ENCODE measurements at regions not wholly inside any gene's neighbourhood (a gene's known extent, or its start where the extent isn't known, plus 50 kb on each side); places are given as distances from the start of the nearest gene placed in this dataset.

DNA sequence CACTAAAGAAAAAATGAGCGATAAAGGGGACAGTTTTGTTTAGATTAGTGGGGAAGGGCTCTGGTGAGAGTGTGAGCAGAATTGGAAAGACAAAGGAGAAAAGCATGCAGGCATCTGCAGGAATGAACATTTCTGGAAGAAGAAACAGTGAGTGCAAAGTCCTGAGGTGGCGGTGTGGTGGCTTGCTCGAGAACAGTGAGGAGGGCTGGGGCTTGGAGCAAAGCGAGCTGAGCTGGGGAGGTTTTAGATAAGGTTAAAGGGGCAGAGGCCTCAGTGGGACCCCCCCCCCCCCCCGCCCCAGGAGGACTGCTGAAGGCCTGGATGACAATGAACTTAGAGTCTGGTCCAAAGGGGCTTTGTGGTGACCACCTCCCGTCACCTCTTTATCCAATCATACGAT lies 202.7 kb upstream of the MVB12B start:
- in situ Hi-C loops (cut with HindIII; ENCODE audit: low sequenced_read_pairs), result no loop called here
- no peak overlapping the region for H3K4me3 ChIP-seq (ENCODE audit: low read depth, low read length)
- TF ChIP-seq, protein P1, sequence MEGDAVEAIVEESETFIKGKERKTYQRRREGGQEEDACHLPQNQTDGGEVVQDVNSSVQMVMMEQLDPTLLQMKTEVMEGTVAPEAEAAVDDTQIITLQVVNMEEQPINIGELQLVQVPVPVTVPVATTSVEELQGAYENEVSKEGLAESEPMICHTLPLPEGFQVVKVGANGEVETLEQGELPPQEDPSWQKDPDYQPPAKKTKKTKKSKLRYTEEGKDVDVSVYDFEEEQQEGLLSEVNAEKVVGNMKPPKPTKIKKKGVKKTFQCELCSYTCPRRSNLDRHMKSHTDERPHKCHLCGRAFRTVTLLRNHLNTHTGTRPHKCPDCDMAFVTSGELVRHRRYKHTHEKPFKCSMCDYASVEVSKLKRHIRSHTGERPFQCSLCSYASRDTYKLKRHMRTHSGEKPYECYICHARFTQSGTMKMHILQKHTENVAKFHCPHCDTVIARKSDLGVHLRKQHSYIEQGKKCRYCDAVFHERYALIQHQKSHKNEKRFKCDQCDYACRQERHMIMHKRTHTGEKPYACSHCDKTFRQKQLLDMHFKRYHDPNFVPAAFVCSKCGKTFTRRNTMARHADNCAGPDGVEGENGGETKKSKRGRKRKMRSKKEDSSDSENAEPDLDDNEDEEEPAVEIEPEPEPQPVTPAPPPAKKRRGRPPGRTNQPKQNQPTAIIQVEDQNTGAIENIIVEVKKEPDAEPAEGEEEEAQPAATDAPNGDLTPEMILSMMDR (IDR thresholded peaks at IDR 0.05; ENCODE audit: low read depth, low read length), result no peak
- DNase-seq (ENCODE audit: low read depth, low spot score), result no peak

DNA sequence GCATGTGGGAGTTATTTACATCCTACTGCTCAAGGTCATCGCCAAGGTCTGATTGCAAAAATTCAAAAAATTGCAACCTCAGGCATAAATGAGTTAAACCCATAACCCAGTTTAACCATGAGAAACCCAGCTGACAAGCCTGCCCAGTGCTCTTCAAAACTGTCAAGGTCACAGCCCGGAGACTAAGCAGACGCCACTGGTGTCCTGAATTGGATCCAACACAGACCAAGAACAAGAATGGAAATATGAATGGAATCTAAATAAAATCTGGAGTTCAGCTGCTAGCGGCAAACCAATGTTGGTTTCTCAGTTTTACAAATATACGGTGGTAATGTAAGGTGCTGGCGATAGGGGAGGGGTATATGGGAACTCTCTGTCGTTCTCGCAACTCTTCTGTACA lies 201.5 kb upstream of the MVB12B start:
- DNase-seq (ENCODE audit: low read depth, low spot score), result no peak
- TF ChIP-seq, protein P1 (IDR thresholded peaks at IDR 0.05; ENCODE audit: low read depth, low read length), result no peak
- in situ Hi-C loops (cut with HindIII; ENCODE audit: low sequenced_read_pairs), result no loop called here
- H3K4me3 ChIP-seq (ENCODE audit: low read depth, low read length), result no peak overlapping the region

DNA sequence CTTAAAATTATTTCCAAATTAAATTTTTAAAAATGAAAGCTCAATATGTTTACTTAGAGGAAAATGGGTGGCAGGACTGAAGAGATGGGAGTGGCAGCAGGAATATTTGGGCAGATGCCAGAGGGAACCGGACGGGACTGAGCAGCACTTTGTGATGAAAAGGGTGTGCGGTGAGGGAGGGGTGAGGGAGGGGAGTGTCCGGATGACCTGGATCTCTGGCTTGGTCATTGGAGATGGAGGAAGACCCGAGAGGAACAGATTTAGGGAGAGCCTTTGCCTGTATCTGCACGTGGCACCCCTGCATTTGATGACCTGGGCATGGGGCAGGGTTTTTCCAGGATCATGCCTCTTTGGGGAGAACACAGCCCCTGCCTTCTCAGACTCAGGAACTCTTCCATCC lies 201.1 kb upstream of the MVB12B start:
- no peak for DNase-seq (ENCODE audit: low read depth, low spot score)
- TF ChIP-seq, protein P1 (IDR thresholded peaks at IDR 0.05; ENCODE audit: low read depth, low read length), result no peak
- H3K4me3 ChIP-seq (ENCODE audit: low read depth, low read length), result no peak overlapping the region
- in situ Hi-C loops (cut with HindIII; ENCODE audit: low sequenced_read_pairs), result no loop called here

DNA sequence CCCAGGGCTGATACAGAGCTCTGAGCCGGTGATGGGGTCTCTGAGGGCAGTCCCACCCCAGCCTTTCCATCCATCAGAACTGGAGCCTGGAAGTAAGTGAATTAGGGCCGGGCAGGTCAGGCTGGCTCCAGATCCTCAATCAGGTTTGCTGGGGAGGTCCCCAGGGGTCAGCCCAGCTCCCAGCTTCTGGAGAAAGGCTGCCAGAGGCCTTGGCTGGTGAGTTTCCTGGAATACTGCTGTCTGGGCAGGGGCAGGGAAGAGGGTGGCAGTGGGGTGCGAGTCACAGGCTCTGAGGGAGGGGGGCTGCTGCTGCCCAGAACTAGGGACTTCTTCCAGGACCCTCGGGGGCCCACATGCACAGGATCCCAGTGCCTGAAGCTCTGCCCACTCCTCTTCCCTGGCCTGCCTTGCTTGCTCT lies 200.6 kb upstream of the MVB12B start:
- in situ Hi-C loops (cut with HindIII; ENCODE audit: low sequenced_read_pairs), result no loop called here
- TF ChIP-seq, protein P1 (IDR thresholded peaks at IDR 0.05; ENCODE audit: low read depth, low read length), result no peak
- no peak for DNase-seq (ENCODE audit: low read depth, low spot score)
- H3K4me3 ChIP-seq (ENCODE audit: low read depth, low read length), result no peak overlapping the region

DNA sequence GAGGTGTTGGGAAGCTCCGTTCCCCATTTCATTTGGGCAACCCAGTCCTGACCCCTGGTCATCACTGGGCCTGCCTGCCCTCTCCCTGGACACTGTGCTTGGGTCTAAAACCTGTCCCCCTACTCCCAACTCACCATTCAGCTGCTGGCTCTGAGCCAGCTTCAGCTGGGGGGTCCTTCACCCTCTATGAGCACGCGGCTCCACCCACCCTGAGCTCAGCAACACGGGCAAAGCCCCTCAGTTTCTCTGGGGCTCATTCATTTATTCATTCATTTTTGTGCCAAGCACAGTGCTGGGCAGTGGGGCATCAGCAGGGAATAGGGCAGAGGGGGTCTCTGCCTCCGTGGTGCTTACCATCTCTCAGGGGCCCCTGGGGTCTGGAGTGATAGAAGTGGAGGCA lies 199.8 kb upstream of the MVB12B start:
- in situ Hi-C loops (cut with HindIII; ENCODE audit: low sequenced_read_pairs), result no loop called here

DNA sequence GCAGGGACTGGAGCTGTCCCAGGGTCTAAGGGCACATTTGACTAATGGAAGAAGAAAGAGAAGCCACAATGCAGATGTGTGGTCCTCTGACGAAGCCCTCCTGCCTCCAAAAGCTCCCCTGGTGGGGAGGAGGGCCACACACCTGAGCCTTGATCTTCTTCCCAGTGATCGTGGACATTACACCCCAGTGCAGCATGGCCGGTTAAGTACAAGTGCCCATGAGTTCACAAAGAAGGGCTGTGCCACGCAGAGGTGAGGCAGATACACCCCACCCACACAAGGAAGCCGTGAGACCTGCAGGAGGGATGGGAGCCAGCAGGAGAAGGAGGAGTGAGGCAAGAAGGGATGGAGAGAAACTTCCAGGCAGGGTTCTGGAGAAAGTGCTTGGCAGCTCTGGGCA lies 199.0 kb upstream of the MVB12B start:
- in situ Hi-C loops (cut with HindIII; ENCODE audit: low sequenced_read_pairs), result no loop called here
- TF ChIP-seq, protein P1 (IDR thresholded peaks at IDR 0.05; ENCODE audit: low read depth, low read length), result no peak

More for the DNA sequence above, 199.8 kb upstream of the MVB12B start:
- TF ChIP-seq, protein P1 (IDR thresholded peaks at IDR 0.05; ENCODE audit: low read depth, low read length), result no peak
- no peak overlapping the region for H3K4me3 ChIP-seq (ENCODE audit: low read depth, low read length)
- no peak for DNase-seq (ENCODE audit: low read depth, low spot score)

More for the DNA sequence above, 199.0 kb upstream of the MVB12B start:
- no peak overlapping the region for H3K4me3 ChIP-seq (ENCODE audit: low read depth, low read length)
- no peak for DNase-seq (ENCODE audit: low read depth, low spot score)

All from astrocyte of the spinal cord (primary cell).